NOMO-1 treated with dmso at 0.1 percent for 144 hours (cell line): ENCODE measurements at regions not wholly inside any gene's neighbourhood (a gene's known extent, or its start where the extent isn't known, plus 50 kb on each side); places are given as distances from the start of the nearest gene placed in this dataset.
"Not testable (repeated sequence)": the region's sequence is repeated elsewhere in the genome, so short reads cannot be mapped to it uniquely, and the experiment has no call there.

Experiments used
- DNase-seq: peaks from one replicate; lab custom pipeline; 2025; ENCODE audit not compliant: unreplicated experiment; lab: John Stamatoyannopoulos, UW

- not testable (repeated sequence) for DNase-seq
These were observed 154.9 kb upstream of the IQSEC1 start for GRCh38 chr3:13228169-13228568.

- no peak for DNase-seq
These were observed 154.3 kb upstream of the IQSEC1 start for GRCh38 chr3:13227315-13228165.

- no peak for DNase-seq
These were observed 151.7 kb upstream of the IQSEC1 start for GRCh38 chr3:13224967-13225366.

GRCh38 chr3:13223574-13224237 is 150.5 kb upstream of the IQSEC1 start:
- DNase-seq: no peak

- DNase-seq: no peak
These were observed 149.8 kb upstream of the IQSEC1 start for GRCh38 chr3:13222891-13223573.

GRCh38 chr3:13222131-13222530 is 148.9 kb upstream of the IQSEC1 start:
- no peak for DNase-seq

GRCh38 chr3:13221491-13222061 is 148.3 kb upstream of the IQSEC1 start:
- DNase-seq: no peak

GRCh38 chr3:13220991-13221390 is 147.8 kb upstream of the IQSEC1 start:
- DNase-seq: no peak

GRCh38 chr3:13219902-13220296 is 146.7 kb upstream of the IQSEC1 start:
- DNase-seq: no peak

GRCh38 chr3:13219077-13219901 is 146.1 kb upstream of the IQSEC1 start:
- no peak for DNase-seq

GRCh38 chr3:13218541-13218908 is 145.3 kb upstream of the IQSEC1 start:
- no peak for DNase-seq

GRCh38 chr3:13217736-13218540 is 144.7 kb upstream of the IQSEC1 start:
- DNase-seq: no peak

- DNase-seq: no peak
These were observed 144.0 kb upstream of the IQSEC1 start for GRCh38 chr3:13217253-13217652.

GRCh38 chr3:13215940-13216546 is 142.8 kb upstream of the IQSEC1 start:
- no peak for DNase-seq

GRCh38 chr3:13214847-13215472 is 141.7 kb upstream of the IQSEC1 start:
- DNase-seq: no peak

GRCh38 chr3:13213911-13214846 is 140.9 kb upstream of the IQSEC1 start:
- DNase-seq: no peak

GRCh38 chr3:13213490-13213889 is 140.3 kb upstream of the IQSEC1 start:
- no peak for DNase-seq

- DNase-seq: no peak
These were observed 138.5 kb upstream of the IQSEC1 start for GRCh38 chr3:13211605-13212210.
